GM23338 (cell line): ENCODE measurements at regions not wholly inside any gene's neighbourhood (a gene's known extent, or its start where the extent isn't known, plus 50 kb on each side); places are given as distances from the start of the nearest gene placed in this dataset.

ENCODE experiments used
- ATAC-seq: fragments of 200-7000 bp; cut with Tn5 transposase; 3 replicates; pipeline ENCODE4 v1.9.1; 2020
- DNase-seq: peaks from one replicate; pipeline ENCODE4 v3.0.0-alpha.2; 2015; ENCODE audit warnings: low spot score
- H2AFZ ChIP-seq: fragments of 200-600 bp; sonication (generic); 2 replicates; pipeline ENCODE4 v1.8.0; 2016; ENCODE audit warnings: antibody characterized with exemption, mild to moderate bottlenecking, moderate library complexity
- H3F3A ChIP-seq: fragments of 200-600 bp; sonication (generic); replicated peaks from 2 replicates; pipeline ENCODE4 v1.8.0; 2017; ENCODE audit warnings: antibody characterized with exemption, mixed run types, low read depth
- H3K27ac ChIP-seq: fragments of 200-600 bp; sonication (generic); 2 replicates; pipeline ENCODE4 v1.6.1; 2016; ENCODE audit warnings: low read depth
- H3K27me3 ChIP-seq: fragments of 200-600 bp; sonication (generic); 2 replicates; pipeline ENCODE4 v1.8.0; 2016; ENCODE audit warnings: mild to moderate bottlenecking, mixed run types, moderate library complexity; ENCODE audit not compliant: insufficient read depth
- H3K36me3 ChIP-seq: fragments of 200-600 bp; sonication (generic); 2 replicates; pipeline ENCODE4 v1.8.0; 2016; ENCODE audit warnings: mild to moderate bottlenecking; ENCODE audit not compliant: insufficient read depth
- H3K4me1 ChIP-seq: fragments of 200-600 bp; sonication (generic); 2 replicates; pipeline ENCODE4 v1.8.0; 2016; ENCODE audit warnings: mild to moderate bottlenecking, moderate library complexity; ENCODE audit not compliant: insufficient read depth
- H3K4me2 ChIP-seq: fragments of 200-600 bp; sonication (generic); 2 replicates; pipeline ENCODE4 v1.7.1; 2017; ENCODE audit warnings: mixed run types
- H3K4me3 ChIP-seq: fragments of 200-600 bp; sonication (generic); 2 replicates; pipeline ENCODE4 v1.6.1; 2016; ENCODE audit warnings: mixed run types
- H3K79me2 ChIP-seq: fragments of 200-600 bp; sonication (generic); replicated peaks from 2 replicates; pipeline ENCODE4 v1.8.0; 2017; ENCODE audit warnings: mild to moderate bottlenecking; ENCODE audit not compliant: insufficient read depth
- H3K9me2 ChIP-seq: fragments of 200-600 bp; sonication (generic); 2 replicates; pipeline ENCODE4 v1.8.0; 2017; ENCODE audit not compliant: insufficient read depth
- H4K20me1 ChIP-seq: fragments of 200-600 bp; sonication (generic); replicated peaks from 2 replicates; pipeline ENCODE4 v1.8.0; 2017; ENCODE audit warnings: mild to moderate bottlenecking; ENCODE audit not compliant: insufficient read depth
- H3K27ac Mint-ChIP-seq: 2 replicates; pipeline ENCODE4 v1.8.0; 2020; ENCODE audit warnings: inconsistent platforms, mild to moderate bottlenecking, moderate library complexity, mixed read lengths
- H3K27me3 Mint-ChIP-seq: 3 replicates; pipeline ENCODE4 v1.8.0; 2022; ENCODE audit warnings: low read depth, mild to moderate bottlenecking, moderate library complexity, mixed read lengths, inconsistent platforms; ENCODE audit not compliant: insufficient read depth, poor library complexity
- H3K36me3 Mint-ChIP-seq: 3 replicates; pipeline ENCODE4 v1.8.0; 2021; ENCODE audit warnings: low read depth, mild to moderate bottlenecking, inconsistent platforms, moderate library complexity, mixed read lengths
- H3K4me1 Mint-ChIP-seq: 3 replicates; pipeline ENCODE4 v1.8.0; 2020; ENCODE audit warnings: mild to moderate bottlenecking, inconsistent platforms, mixed read lengths
- H3K4me3 Mint-ChIP-seq: 3 replicates; pipeline ENCODE4 v1.8.0; 2021; ENCODE audit warnings: moderate library complexity, mild to moderate bottlenecking, inconsistent platforms, mixed read lengths
- H3K9me3 Mint-ChIP-seq: 3 replicates; pipeline ENCODE4 v1.8.0; 2020; ENCODE audit warnings: moderate library complexity, mild to moderate bottlenecking, inconsistent platforms, mixed read lengths
- EZH2 ChIP-seq: fragments of 200-600 bp; sonication (generic); IDR thresholded peaks from one replicate; pipeline ENCODE4 v1.8.0; 2017; ENCODE audit warnings: antibody characterized with exemption, mild to moderate bottlenecking, low read depth; ENCODE audit not compliant: unreplicated experiment
- NANOG ChIP-seq: IDR thresholded peaks from 2 replicates; pipeline ENCODE4 v1.6.1; 2016; ENCODE audit warnings: antibody characterized with exemption, borderline replicate concordance
- POLR2AphosphoS5 ChIP-seq: IDR thresholded peaks from 2 replicates; pipeline ENCODE4 v1.6.1; 2016; ENCODE audit warnings: antibody characterized with exemption, low read depth
- STAT1 ChIP-seq: IDR thresholded peaks from one replicate; pipeline ENCODE4 v1.6.1; 2016; ENCODE audit warnings: antibody characterized with exemption; ENCODE audit not compliant: unreplicated experiment
- ZNF114 ChIP-seq: fragments of 250-450 bp; sonication (Bioruptor Pico); IDR thresholded peaks from 2 replicates; pipeline ENCODE4 v1.5.0; 2020; ENCODE audit warnings: mild to moderate bottlenecking, moderate library complexity
- ZNF331 ChIP-seq: fragments of 250-450 bp; sonication (Bioruptor Pico); IDR thresholded peaks from 2 replicates; pipeline ENCODE4 v1.5.0; 2020; ENCODE audit warnings: low read depth, mild to moderate bottlenecking, moderate library complexity
- TF ChIP-seq, protein P1 (sequence below): IDR thresholded peaks from 2 replicates; pipeline ENCODE4 v1.6.1; 2016; ENCODE audit warnings: antibody characterized with exemption
- TF ChIP-seq, protein P2 (sequence below): fragments of 250-450 bp; sonication (Bioruptor Pico); IDR thresholded peaks from 2 replicates; pipeline ENCODE4 v1.5.0; 2020; ENCODE audit warnings: mild to moderate bottlenecking, moderate library complexity
- TF ChIP-seq, protein P3 (sequence below): IDR thresholded peaks from one replicate; pipeline ENCODE4 v1.6.1; 2018; ENCODE audit warnings: antibody characterized with exemption; ENCODE audit not compliant: unreplicated experiment
- TF ChIP-seq, protein P4 (sequence below), 2 experiments: fragments of 200-600 bp in 1 of 2; sonication (generic) in 1 of 2; conservative IDR thresholded peaks; 2 replicates each; pipeline versions ENCODE4 v1.5.1 to v1.6.1; 2016 to 2017; ENCODE audit warnings: antibody characterized with exemption in 2 of 2, low read depth in 2 of 2, mild to moderate bottlenecking in 2 of 2, moderate library complexity in 1 of 2

DNA sequence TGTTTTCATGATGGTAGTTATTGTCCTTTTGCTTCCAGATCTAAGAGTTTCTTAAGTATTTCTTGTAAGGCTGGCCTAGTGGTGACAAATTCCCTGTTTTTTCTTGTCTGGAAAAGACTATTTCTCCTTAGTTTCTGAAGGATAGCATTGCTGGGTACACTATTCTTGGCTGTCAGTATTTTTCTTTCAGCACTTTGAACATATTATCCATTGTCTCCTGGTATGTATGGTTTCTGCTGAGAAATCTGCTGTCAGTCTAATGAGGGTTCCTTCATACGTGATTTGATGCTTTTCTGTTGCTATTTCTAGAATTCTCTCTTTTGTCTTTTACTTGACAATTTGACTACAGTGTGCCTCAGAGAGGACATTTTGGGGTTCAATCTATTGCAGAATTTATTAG lies 134.3 kb downstream of the CGGBP1 start:
- Mint-ChIP-seq H3K27me3 (no peaks in the 10 kb centered on the region), H3K36me3 (peaks cover 18% of the 10 kb centered on the region), H3K4me1 (no peaks in the 10 kb centered on the region), H3K4me3 (no peak overlapping the region), H3K27ac (no peak overlapping the region), H3K9me3 (peaks cover 32% of the 10 kb centered on the region)
- Histone ChIP-seq H3K79me2 (no peaks in the 10 kb centered on the region), H4K20me1 (no peaks in the 10 kb centered on the region), H3F3A (no peaks in the 10 kb centered on the region), H3K4me3 (no peak overlapping the region), H3K27ac (no peak overlapping the region), H2AFZ (no peak overlapping the region), H3K4me2 (no peak overlapping the region), H3K9me2 (no peaks in the 10 kb centered on the region), H3K36me3 (no peaks in the 10 kb centered on the region), H3K4me1 (no peaks in the 10 kb centered on the region), H3K27me3 (no peaks in the 10 kb centered on the region)
- DNase-seq: peak; percentile 7
- TF ChIP-seq NANOG (no peak), STAT1 (no peak), POLR2AphosphoS5 (no peak), EZH2 (no peak), ZNF331 (CRISPR knock-in tag) (no peak), ZNF114 (CRISPR knock-in tag) (no peak)
- TF ChIP-seq, protein P1, sequence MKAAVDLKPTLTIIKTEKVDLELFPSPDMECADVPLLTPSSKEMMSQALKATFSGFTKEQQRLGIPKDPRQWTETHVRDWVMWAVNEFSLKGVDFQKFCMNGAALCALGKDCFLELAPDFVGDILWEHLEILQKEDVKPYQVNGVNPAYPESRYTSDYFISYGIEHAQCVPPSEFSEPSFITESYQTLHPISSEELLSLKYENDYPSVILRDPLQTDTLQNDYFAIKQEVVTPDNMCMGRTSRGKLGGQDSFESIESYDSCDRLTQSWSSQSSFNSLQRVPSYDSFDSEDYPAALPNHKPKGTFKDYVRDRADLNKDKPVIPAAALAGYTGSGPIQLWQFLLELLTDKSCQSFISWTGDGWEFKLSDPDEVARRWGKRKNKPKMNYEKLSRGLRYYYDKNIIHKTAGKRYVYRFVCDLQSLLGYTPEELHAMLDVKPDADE: no peak
- TF ChIP-seq, protein P2, sequence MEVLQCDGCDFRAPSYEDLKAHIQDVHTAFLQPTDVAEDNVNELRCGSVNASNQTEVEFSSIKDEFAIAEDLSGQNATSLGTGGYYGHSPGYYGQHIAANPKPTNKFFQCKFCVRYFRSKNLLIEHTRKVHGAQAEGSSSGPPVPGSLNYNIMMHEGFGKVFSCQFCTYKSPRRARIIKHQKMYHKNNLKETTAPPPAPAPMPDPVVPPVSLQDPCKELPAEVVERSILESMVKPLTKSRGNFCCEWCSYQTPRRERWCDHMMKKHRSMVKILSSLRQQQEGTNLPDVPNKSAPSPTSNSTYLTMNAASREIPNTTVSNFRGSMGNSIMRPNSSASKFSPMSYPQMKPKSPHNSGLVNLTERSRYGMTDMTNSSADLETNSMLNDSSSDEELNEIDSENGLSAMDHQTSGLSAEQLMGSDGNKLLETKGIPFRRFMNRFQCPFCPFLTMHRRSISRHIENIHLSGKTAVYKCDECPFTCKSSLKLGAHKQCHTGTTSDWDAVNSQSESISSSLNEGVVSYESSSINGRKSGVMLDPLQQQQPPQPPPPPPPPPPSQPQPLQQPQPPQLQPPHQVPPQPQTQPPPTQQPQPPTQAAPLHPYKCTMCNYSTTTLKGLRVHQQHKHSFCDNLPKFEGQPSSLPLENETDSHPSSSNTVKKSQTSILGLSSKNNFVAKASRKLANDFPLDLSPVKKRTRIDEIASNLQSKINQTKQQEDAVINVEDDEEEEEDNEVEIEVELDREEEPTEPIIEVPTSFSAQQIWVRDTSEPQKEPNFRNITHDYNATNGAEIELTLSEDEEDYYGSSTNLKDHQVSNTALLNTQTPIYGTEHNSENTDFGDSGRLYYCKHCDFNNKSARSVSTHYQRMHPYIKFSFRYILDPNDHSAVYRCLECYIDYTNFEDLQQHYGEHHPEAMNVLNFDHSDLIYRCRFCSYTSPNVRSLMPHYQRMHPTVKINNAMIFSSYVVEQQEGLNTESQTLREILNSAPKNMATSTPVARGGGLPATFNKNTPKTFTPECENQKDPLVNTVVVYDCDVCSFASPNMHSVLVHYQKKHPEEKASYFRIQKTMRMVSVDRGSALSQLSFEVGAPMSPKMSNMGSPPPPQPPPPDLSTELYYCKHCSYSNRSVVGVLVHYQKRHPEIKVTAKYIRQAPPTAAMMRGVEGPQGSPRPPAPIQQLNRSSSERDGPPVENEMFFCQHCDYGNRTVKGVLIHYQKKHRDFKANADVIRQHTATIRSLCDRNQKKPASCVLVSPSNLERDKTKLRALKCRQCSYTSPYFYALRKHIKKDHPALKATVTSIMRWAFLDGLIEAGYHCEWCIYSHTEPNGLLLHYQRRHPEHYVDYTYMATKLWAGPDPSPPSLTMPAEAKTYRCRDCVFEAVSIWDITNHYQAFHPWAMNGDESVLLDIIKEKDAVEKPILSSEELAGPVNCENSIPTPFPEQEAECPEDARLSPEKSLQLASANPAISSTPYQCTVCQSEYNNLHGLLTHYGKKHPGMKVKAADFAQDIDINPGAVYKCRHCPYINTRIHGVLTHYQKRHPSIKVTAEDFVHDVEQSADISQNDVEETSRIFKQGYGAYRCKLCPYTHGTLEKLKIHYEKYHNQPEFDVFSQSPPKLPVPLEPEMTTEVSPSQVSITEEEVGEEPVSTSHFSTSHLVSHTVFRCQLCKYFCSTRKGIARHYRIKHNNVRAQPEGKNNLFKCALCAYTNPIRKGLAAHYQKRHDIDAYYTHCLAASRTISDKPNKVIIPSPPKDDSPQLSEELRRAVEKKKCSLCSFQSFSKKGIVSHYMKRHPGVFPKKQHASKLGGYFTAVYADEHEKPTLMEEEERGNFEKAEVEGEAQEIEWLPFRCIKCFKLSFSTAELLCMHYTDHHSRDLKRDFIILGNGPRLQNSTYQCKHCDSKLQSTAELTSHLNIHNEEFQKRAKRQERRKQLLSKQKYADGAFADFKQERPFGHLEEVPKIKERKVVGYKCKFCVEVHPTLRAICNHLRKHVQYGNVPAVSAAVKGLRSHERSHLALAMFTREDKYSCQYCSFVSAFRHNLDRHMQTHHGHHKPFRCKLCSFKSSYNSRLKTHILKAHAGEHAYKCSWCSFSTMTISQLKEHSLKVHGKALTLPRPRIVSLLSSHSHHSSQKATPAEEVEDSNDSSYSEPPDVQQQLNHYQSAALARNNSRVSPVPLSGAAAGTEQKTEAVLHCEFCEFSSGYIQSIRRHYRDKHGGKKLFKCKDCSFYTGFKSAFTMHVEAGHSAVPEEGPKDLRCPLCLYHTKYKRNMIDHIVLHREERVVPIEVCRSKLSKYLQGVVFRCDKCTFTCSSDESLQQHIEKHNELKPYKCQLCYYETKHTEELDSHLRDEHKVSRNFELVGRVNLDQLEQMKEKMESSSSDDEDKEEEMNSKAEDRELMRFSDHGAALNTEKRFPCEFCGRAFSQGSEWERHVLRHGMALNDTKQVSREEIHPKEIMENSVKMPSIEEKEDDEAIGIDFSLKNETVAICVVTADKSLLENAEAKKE (CRISPR knock-in tag): no peak
- TF ChIP-seq, protein P3, sequence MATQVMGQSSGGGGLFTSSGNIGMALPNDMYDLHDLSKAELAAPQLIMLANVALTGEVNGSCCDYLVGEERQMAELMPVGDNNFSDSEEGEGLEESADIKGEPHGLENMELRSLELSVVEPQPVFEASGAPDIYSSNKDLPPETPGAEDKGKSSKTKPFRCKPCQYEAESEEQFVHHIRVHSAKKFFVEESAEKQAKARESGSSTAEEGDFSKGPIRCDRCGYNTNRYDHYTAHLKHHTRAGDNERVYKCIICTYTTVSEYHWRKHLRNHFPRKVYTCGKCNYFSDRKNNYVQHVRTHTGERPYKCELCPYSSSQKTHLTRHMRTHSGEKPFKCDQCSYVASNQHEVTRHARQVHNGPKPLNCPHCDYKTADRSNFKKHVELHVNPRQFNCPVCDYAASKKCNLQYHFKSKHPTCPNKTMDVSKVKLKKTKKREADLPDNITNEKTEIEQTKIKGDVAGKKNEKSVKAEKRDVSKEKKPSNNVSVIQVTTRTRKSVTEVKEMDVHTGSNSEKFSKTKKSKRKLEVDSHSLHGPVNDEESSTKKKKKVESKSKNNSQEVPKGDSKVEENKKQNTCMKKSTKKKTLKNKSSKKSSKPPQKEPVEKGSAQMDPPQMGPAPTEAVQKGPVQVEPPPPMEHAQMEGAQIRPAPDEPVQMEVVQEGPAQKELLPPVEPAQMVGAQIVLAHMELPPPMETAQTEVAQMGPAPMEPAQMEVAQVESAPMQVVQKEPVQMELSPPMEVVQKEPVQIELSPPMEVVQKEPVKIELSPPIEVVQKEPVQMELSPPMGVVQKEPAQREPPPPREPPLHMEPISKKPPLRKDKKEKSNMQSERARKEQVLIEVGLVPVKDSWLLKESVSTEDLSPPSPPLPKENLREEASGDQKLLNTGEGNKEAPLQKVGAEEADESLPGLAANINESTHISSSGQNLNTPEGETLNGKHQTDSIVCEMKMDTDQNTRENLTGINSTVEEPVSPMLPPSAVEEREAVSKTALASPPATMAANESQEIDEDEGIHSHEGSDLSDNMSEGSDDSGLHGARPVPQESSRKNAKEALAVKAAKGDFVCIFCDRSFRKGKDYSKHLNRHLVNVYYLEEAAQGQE: no peak
- TF ChIP-seq, protein P4, sequence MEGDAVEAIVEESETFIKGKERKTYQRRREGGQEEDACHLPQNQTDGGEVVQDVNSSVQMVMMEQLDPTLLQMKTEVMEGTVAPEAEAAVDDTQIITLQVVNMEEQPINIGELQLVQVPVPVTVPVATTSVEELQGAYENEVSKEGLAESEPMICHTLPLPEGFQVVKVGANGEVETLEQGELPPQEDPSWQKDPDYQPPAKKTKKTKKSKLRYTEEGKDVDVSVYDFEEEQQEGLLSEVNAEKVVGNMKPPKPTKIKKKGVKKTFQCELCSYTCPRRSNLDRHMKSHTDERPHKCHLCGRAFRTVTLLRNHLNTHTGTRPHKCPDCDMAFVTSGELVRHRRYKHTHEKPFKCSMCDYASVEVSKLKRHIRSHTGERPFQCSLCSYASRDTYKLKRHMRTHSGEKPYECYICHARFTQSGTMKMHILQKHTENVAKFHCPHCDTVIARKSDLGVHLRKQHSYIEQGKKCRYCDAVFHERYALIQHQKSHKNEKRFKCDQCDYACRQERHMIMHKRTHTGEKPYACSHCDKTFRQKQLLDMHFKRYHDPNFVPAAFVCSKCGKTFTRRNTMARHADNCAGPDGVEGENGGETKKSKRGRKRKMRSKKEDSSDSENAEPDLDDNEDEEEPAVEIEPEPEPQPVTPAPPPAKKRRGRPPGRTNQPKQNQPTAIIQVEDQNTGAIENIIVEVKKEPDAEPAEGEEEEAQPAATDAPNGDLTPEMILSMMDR (conservative IDR thresholded peaks at IDR 0.05; ENCODE audit: low read depth in 2 of 2): no peak
- ATAC-seq: no peak
